NT2/D1 (cell line): ENCODE measurements at regions not wholly inside any gene's neighbourhood (a gene's known extent, or its start where the extent isn't known, plus 50 kb on each side); places are given as distances from the start of the nearest gene placed in this dataset.

ENCODE experiments used
- DNase-seq: peaks from one replicate; pipeline ENCODE4 v3.0.0-alpha.2; 2011; ENCODE audit warnings: low read depth, low spot score
- H3K27me3 ChIP-seq: 2 replicates; pipeline ENCODE4 v1.6.0; 2011; ENCODE audit warnings: mild to moderate bottlenecking; ENCODE audit not compliant: insufficient read length, insufficient read depth
- H3K36me3 ChIP-seq: 2 replicates; pipeline ENCODE4 v1.6.1; 2011; ENCODE audit warnings: mild to moderate bottlenecking, low read length, mixed read lengths; ENCODE audit not compliant: insufficient read depth, insufficient read length
- H3K4me1 ChIP-seq: 2 replicates; pipeline ENCODE4 v1.5.1; 2011; ENCODE audit not compliant: insufficient read depth, insufficient read length
- H3K4me3 ChIP-seq: 2 replicates; pipeline ENCODE4 v1.5.1; 2011; ENCODE audit warnings: low read depth; ENCODE audit not compliant: insufficient read length
- H3K9ac ChIP-seq: 2 replicates; pipeline ENCODE4 v1.6.0; 2011; ENCODE audit warnings: low read depth; ENCODE audit not compliant: insufficient read length
- H3K9me3 ChIP-seq: 2 replicates; pipeline ENCODE4 v1.5.1; 2011; ENCODE audit warnings: mild to moderate bottlenecking, low read length; ENCODE audit not compliant: insufficient read depth
- SUZ12 ChIP-seq: IDR thresholded peaks from 2 replicates; pipeline ENCODE4 v1.6.1; 2011; ENCODE audit not compliant: insufficient read length, insufficient read depth; ENCODE audit errors: extremely low read depth
- YY1 ChIP-seq: IDR thresholded peaks from 2 replicates; pipeline ENCODE4 v1.6.1; 2011; ENCODE audit not compliant: insufficient read length, insufficient read depth
- ZNF274 ChIP-seq: IDR thresholded peaks from 2 replicates; pipeline ENCODE4 v1.6.1; 2011; ENCODE audit warnings: mild to moderate bottlenecking, low read depth, low read length

GRCh38 chr20:60258255-60258863 is 300.1 kb downstream of the CDH26 start:
- H3K36me3 ChIP-seq, result no peaks in the 10 kb centered on the region
- no peak for DNase-seq
- peaks cover 44% of the 10 kb centered on the region for H3K27me3 ChIP-seq
- no peak overlapping the region for H3K4me3 ChIP-seq
- H3K4me1 ChIP-seq, result no peaks in the 10 kb centered on the region
- no peak for TF ChIP-seq ZNF274
- no peak for TF ChIP-seq SUZ12
- TF ChIP-seq YY1, result no peak
- no peak overlapping the region for H3K9ac ChIP-seq
- no peaks in the 10 kb centered on the region for H3K9me3 ChIP-seq

- no peak for DNase-seq
- Histone ChIP-seq H3K9me3 (no peaks in the 10 kb centered on the region), H3K9ac (no peak overlapping the region), H3K4me1 (no peaks in the 10 kb centered on the region), H3K36me3 (no peaks in the 10 kb centered on the region), H3K4me3 (no peak overlapping the region), H3K27me3 (peaks cover 43% of the 10 kb centered on the region)
- TF ChIP-seq SUZ12, result no peak
- no peak for TF ChIP-seq ZNF274
- TF ChIP-seq YY1, result no peak
These were observed 303.1 kb downstream of the CDH26 start for GRCh38 chr20:60261333-60261732.

- DNase-seq, result peak; percentile 39
- H3K4me1 ChIP-seq, result no peaks in the 10 kb centered on the region
- H3K9ac ChIP-seq, result no peak overlapping the region
- no peaks in the 10 kb centered on the region for H3K36me3 ChIP-seq
- H3K4me3 ChIP-seq, result no peak overlapping the region
- TF ChIP-seq SUZ12, result no peak
- H3K27me3 ChIP-seq, result peaks cover 41% of the 10 kb centered on the region
- no peaks in the 10 kb centered on the region for H3K9me3 ChIP-seq
These were observed 304.9 kb downstream of the CDH26 start for GRCh38 chr20:60262967-60263603.

- Histone ChIP-seq H3K36me3 (no peaks in the 10 kb centered on the region), H3K9me3 (0 out of 2 replicates have a peak, but pooled peaks cover 5% of the 10 kb centered on the region), H3K9ac (no peak overlapping the region), H3K4me1 (no peaks in the 10 kb centered on the region), H3K4me3 (no peak overlapping the region), H3K27me3 (peaks cover 42% of the 10 kb centered on the region)
- no peak for DNase-seq
- no peak for TF ChIP-seq SUZ12
- no peak for TF ChIP-seq YY1
- no peak for TF ChIP-seq ZNF274
These were observed 305.8 kb downstream of the CDH26 start for GRCh38 chr20:60263725-60264709.

GRCh38 chr20:60266177-60266823 is 308.1 kb downstream of the CDH26 start:
- Histone ChIP-seq H3K9me3 (0 out of 2 replicates have a peak, but pooled peaks cover 5% of the 10 kb centered on the region), H3K36me3 (no peaks in the 10 kb centered on the region), H3K4me1 (no peaks in the 10 kb centered on the region), H3K4me3 (no peak overlapping the region), H3K27me3 (peaks cover 44% of the 10 kb centered on the region), H3K9ac (no peak overlapping the region)
- no peak for TF ChIP-seq ZNF274
- no peak for TF ChIP-seq SUZ12
- TF ChIP-seq YY1, result no peak
- DNase-seq, result no peak

GRCh38 chr20:60268491-60268890 is 310.3 kb downstream of the CDH26 start:
- no peak for DNase-seq
- no peak overlapping the region for H3K9ac ChIP-seq
- TF ChIP-seq YY1 (no peak), ZNF274 (no peak), SUZ12 (no peak)

More at GRCh38 chr20:60268491-60268890, 310.3 kb downstream of the CDH26 start:
- no peak overlapping the region for H3K4me3 ChIP-seq
- H3K4me1 ChIP-seq, result no peaks in the 10 kb centered on the region
- H3K36me3 ChIP-seq, result no peaks in the 10 kb centered on the region
- H3K9me3 ChIP-seq, result 0 out of 2 replicates have a peak, but pooled peaks cover 5% of the 10 kb centered on the region
- H3K27me3 ChIP-seq, result peaks cover 44% of the 10 kb centered on the region
